NCI-H2196 (cell line): ENCODE measurements at regions not wholly inside any gene's neighbourhood (a gene's known extent, or its start where the extent isn't known, plus 50 kb on each side); places are given as distances from the start of the nearest gene placed in this dataset.

Experiments used
- DNase-seq: peaks from one replicate; lab custom pipeline; 2025; ENCODE audit not compliant: unreplicated experiment; lab: John Stamatoyannopoulos, UW

DNA sequence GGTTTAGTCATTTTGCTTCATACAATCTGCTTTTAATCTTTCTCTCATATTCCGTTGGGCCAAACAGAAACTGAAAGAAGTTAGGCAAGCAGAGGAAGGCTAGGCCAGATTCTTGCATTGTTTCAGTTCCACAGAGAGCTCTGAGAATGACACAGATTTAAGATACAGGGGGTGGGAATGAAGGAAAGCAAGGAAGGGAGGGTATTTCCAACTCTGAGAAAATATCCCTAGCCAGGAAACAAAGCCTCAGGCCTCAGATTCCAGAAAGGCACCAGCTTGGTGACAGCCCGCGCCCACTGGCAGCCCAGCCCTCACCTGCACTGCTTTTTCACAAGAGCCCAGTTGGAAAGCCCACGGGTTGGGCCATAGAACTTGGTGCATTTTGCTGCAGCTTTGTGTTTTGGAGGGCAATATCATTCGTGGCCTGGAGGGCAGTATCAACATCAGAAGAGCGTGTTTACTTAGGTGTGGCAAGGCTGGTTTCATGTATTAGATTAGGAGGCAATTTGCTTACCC is 63.5 kb downstream of the ENC1 start:
- no peak for DNase-seq

DNA sequence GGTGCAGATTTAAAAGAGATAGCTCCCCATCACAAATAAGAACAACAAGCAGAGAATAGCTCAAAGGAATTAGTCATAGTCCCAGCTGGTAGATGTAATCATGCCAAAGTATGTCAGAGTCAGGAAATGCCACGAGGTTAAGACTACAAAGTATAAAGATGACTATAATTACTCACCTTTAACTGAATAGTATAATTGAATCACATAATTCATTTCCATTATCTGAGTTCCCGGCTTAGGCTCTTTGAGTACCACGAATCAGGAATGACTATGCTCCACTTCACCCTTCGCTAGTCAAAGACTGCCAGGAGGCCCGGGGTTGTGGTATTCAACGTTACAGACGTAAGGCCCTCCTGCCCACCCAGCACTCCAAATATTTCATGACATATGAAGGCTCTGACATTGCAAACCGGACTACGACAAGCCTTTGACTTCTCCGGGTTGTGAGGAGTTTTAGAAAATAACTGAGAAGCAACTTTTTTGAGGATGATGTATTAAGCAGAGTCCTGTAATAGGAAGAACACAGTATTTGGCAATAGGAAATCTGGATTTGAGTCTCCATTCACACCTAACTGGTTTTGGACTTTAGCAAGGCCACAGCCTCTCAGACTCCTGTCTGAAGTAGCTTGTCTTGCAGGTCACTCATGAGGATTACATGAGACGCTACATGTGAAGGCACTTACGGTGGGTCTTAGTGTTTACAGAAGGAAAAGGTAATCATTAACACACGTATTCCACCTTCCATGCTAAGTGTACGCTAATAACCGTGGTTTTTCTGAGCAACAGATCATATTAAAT is 64.6 kb downstream of the ENC1 start:
- DNase-seq = no peak

DNA sequence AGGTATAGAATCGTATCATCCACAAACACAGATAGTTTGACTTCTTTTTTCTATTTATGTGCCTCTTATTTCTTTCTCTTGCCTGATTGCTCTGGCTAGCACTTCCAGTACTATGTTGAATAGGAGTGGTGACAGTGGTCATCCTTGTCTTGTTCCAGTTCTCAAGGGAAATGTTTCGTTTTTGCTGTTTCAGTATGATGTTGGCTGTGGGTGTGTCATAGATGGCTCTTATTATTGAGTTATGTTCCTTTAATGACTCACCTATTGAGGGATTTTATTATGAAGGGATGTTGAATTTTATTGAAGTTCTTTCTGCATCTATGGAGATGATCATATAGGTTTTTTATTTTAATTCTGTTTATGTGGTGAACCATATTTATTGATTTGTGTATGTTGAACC is 70.3 kb downstream of the ENC1 start:
- no peak for DNase-seq

DNA sequence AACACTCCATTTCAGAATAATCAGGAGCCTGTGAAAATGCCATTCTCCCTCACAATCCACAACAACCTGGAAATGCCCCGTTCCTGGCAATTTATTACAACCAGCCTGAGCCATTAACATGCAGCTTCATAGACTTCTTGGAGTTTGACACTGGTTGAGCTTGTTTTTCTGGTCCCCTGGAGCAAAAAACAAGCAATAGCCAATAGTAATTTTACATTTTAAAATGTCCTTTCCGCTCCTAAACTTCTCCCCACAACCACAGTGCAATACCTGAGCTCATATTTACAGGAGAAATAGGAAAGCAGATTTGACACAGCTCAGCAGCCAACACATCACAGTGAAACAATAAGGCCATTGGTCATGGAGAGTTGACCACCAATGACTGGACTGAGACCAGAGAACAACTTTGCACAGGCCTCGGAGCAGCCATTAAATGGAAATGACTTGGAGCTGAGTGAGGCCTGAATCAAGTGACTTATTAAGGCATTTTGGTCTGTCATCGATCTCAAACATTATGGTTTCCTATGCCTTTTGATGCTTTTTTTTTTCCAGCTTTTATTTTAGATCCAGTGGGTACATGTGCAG is 73.0 kb downstream of the ENC1 start:
- no peak for DNase-seq

DNA sequence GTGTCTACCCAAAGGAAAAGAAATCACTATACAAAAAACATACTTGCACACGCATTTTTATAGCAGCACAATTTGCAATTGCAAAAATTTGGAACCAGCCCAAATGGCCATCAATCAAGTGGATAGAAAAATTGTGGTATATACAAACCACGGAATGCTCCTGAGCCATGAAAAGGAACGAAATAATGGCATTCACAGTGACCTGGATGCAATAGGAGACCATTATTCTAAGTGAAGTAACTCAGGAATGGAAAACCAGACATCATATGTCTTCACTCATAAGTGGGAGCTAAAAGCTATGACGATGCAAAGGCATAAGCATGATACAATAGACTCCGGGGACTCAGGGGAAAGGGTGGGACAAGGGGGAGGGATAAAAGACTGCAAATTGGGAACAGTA is 78.4 kb downstream of the ENC1 start:
- DNase-seq = no peak

DNA sequence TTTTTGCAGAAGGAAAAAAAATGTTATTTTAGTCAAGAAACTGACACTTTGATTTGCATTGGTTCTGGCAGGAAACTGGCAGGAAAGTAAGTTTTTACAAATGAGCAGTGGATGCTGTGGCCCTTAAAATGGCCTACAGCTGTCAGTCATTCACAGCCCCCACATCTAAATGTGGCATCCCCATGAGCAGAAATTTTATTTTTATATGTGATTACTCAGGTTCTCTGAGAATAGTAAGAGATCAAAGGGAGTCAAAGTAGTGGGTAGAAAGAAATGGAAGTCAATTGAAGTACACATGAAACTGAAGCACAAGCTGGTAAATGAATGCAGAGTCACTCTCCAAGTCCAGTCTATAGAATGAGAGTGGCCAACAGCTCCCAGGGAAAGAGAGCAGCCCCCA is 80.3 kb downstream of the ENC1 start:
- no peak for DNase-seq

DNA sequence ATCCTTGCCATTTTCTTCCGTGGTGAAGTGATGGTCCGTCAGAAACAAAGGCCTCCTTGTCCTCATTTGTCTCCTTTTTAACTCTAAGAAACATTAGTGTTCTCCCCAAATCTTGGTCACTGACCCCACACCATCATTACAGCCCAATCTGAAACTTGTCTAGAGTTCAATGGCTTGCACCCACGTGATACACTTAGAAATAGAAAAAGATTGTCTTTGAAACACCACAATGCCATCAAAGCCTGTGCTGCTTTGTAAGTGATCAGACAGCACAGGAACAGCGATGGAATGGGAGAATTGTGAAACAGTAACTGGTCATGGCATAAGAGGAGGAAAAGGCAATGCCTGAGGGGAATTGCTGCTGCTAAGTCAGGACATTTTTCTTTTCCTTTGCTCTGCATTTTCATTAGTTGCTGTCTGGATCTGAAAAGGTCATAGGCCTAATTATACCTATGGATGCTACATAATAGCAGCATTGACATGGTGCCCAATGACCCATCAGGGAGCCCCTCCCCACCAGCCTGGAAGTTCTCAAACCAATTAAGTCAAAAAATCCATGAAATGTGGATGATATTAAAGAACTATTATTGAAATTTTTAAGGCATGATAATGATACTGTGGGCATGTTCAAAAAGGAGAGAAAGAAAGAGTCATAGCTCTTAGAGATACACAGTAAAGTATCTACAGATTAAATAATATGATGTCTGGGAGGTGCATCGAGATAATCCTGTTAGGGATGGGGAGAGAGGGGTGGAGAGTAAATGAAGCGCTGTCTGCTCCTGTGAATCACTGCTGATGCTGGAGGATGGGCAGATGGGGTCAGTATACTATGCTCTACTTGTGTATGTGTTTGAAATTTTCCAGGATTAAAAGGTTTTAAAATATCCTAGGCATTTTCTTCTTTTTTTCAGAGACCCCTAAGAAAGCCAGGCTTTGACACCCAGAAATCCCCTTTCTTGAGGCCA is 83.6 kb downstream of the ENC1 start:
- DNase-seq = no peak

DNA sequence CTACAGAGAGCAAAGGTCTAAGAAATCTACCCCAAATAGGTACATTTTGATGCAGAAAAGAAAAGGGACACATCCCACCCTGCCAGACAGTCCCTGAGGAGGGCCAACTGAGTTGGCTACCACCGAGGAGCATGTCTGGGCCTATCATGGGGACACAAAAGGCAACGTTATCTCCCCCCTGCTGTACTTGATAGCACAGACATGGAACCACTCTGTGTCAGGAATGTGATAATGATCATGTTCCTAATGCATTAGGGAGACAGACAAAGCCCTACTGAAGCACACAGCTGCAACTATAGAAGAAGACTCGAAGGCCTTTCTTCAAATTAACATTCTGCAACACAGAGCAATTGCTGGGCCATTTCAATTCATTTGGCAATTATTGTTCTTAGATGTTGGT is 84.5 kb downstream of the ENC1 start:
- no peak for DNase-seq

DNA sequence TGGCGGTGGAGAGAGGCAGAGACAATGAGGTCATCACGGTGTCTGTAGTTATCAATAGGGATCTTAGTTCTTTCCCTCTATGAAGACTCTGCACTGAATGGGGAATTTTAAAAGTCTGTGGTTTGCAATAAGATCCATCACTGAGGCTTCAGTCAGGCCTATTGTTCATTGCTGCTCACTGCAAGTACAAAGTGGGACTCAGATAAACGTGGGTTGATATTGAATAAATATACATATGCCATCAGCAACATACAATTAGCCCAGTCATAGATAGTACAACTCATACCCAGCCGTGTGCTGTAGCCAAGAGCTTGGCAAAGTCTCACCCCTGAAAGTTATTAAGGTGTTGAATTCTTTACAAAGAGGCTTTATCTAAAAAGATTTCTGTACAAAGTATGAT is 88.4 kb downstream of the ENC1 start:
- DNase-seq = no peak

DNA sequence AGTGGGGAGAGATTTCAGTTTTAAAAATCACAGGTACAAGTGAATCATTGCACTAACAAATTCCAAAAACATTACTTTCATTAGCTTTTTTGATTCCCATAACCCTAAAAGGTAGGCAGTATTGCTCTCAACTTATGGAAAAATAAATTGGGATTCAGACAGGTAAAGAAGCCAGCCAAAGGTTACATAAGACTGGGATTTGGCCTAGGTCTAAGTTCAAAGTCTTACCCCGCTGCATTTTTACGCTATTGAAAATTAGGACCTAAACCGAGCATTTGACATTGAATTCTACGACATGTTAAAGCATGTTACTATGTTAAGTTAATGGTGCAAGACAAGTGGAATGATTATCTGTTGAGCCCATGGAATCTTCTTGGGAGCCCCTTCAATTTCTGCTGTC is 89.6 kb downstream of the ENC1 start:
- DNase-seq = no peak

DNA sequence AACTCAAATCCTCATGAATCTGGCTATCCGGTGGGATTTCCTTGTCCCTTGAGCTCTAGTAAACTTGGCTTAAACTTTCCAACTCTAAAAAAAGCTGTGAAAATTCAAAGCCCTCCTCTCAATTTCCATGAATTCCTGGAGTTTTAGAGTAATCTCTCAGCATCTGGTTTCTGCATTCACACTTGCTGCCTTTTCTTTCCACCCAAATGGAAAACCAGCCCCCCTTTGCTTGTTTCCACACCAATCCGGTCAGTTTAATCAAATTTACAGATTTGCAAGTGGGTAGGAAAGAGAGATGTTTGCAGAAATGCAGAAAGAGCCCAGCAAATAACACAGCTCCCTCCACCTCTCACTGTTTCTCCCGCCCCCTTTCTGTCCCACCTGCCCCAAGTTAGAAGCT is 91.1 kb downstream of the ENC1 start:
- DNase-seq = no peak

DNA sequence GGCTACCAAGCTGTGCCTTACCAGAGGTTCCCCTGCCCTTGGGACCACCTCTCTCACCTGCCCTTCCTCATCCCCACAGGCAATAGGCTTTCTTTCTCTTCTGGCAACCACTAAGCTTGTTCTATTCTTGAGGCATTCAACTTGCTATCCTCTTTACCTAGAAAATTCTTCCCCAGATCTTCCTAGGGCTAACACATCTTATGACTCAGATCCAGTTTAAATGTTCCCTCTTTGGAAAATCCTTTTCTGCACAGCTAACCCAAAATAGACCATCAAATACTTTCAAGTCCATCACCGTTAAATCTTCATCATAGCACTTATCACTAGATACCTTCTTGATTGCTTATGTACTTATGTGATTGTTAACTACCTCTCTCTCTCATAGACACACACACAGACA is 93.7 kb downstream of the ENC1 start:
- DNase-seq = no peak

DNA sequence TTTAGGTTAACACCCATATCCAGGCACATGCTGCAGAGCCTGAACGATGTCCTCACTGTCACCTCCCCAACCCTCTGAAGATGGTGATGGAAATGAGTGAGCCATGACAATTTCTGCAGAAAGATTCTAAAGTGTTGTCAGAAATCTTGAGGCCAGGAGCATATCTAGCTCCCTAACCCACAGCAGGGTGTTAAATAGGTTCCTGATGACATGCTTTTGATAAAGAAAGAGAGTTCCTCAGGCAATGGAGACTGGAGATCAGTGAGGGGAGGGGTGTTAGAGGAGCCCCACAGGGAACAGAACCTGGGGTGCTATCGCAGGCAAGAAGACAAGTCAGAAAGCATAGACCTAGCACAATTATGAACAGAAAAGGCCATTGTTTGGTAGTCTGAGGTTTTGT is 95.7 kb downstream of the ENC1 start:
- no peak for DNase-seq

DNA sequence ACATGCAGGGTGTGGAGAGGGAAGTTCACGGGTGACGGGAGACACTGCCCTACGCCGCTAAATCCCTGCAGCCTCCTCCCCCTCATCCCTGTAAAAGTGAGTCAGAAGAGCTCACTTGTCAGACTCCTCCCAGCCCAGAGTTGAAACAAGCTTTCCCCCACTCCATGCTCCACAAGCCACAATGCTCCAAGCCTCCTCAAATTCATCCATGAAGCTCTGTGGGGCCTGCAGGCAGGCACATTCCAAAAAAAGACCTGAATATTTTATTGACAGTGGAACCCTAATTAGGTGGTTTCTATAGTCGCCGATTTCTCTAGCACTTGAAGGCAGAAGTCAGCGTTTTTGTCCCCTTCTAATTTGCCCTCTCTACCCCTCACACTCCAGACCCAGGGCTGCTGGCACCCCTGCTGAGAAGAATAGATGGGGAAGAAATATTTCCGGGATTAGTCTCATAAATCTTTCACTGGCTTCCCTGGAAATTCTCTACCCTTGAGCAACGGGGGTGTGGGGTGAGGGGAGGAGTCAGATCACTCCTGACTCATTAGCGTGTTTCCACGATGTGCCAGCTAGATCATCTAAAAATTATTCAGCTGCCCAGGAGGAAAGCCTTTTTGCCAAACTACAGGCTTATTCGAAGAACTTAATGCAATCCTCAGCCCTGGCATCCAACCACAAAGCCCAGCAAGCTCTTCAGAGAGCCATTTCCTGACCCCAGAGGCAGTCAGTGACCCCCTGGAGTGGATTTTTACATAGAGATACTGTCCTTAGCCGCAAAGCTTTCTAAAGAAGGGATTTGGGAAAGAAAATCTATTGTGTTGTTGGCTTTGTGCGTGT is 97.1 kb downstream of the ENC1 start:
- DNase-seq = no peak

DNA sequence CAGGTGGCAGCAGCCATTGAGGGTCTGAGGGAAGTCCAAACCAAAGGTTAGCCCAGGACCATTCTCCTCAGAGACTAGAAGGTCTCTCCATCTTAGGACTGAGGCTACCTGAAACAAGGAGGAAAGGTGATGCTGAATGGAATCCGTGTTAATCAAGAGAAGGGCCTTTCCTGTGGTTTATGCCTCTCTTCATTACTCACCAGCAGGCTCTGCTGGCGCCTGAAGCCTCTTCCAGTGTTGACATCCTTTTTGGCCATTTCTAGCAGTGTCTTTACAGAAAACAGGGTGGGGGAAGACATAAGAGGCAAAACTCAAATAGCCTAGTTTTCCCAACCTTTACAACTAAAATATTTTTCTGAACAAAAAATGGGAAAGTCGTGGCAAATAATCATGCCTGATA is 98.0 kb downstream of the ENC1 start:
- DNase-seq = no peak

DNA sequence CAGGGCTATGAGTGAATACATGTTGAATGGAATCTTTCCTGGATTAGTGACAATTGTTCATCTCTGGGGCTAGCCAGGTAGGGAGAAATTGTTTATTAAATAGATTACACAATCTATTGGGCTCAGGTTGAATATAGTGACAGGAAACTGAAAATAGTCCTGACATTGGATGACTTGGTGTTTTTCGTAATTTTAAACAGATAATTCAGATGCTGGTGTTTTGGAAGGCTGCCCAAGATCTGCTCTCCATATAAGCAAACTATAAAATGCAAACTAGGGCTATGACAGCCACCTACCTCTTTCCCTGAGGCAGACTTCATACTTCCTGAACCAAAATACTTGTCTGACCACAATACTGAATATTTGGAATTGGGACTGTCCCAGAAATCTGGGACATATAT is 99.1 kb downstream of the ENC1 start:
- no peak for DNase-seq

DNA sequence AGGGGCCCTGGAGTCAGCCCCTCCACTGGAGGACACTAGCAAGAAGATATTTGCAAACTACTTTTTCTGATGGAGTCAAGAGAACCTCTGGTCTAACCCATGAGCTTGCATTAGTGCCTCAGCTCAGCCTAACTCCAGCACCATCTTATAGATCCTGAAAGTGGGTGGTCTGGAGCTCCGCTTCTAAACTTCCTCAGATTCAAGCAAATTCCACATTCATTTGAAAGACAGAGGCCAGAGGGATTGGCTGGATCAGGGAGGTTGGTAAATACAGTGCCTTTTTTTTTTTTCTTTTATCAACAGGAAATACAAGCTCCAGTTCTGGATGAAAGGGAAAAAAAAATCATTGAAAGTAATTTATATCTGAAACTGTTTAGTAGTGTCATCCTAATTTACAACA is 99.9 kb downstream of the ENC1 start:
- DNase-seq = no peak

DNA sequence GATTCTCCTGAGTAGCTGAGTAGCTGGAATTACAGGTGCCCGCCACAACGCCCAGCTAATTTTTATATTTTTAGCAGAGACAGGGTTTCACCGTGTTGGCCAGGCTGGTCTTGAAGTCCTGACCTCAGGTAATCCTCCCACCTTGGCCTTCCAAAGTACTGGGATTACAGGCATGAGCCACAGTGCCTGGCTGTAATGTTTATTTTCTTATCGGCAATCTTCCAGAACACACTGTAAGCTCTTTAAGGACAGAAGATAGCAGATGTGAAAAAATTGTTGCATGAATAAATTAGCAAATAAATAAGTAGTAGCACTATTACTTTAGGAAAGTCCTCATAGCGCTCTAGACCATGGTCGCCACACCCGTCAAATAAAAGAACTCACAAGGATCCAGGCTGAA is 100.5 kb downstream of the ENC1 start:
- DNase-seq = no peak

DNA sequence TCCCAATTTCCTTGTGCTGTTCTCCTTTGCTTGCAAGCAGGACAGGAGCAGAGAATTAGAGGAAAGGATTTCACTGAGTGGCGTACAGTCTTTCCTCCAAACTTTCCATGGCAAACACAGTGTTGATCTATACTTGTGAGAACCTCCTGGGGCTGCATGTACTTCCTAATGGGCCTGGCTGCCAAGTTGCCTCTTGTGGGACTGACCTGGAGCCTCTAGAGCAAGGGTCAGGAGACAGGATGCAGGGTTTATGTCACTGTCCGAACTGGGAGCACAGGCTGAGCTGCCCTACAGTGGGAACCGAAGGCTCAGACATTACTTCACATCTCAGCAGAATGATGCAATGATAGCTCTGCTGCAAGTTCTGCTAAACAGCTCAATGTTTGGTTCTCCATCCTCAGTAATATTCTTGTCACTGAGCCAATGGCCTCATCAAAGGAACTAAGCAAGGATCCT is 102.3 kb downstream of the ENC1 start:
- DNase-seq = no peak

DNA sequence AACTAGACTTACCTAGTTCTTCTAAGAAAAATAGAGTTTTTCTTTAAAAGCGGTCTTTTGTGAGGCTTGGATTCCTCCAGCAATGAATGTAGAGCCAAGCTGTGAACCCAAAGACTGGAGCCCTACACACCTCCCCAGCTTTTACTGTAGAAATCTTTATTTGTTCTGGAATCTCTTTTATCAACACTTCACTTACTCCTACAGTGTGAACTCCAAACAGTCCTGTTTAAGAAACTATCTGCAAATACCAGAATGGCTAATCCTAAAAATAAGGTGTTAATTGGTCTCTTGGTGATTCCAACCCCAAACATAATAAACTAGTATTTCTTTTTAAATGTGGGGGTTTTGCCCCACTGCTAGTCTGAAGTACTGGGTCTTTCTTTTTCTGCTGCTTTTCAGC is 103.9 kb downstream of the ENC1 start:
- no peak for DNase-seq

DNA sequence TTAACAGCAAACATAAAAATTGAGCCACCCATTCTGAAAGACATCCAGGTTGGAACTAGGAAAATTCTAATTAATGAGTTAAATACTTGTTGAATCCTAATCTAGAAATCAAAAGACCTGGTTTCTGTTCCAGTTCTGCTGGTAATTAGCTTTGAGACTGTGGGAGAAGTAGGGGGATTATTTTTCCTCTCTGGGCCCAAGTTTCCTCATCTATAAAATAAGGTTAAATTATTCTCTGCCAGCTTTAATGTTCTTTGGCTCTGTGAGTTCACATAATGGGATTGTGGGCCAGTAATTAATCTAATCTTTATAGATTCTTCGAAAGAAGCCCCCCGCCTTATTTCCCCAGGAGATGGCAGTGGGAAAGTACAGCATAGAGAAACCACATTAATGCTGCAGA is 104.6 kb downstream of the ENC1 start:
- DNase-seq = no peak
